Kidney tubule cell (primary cell): ENCODE measurements at regions not wholly inside any gene's neighbourhood (a gene's known extent, or its start where the extent isn't known, plus 50 kb on each side); places are given as distances from the start of the nearest gene placed in this dataset.

Source experiments
- DNase-seq: peaks from one replicate; pipeline ENCODE4 v3.0.0-alpha.2; 2018; ENCODE audit warnings: low spot score

GRCh38 chr12:115259968-115260747 is 576.2 kb upstream of the TBX3 start:
- no peak for DNase-seq

- no peak for DNase-seq
These were observed 573.8 kb upstream of the TBX3 start for GRCh38 chr12:115257791-115258190.

- DNase-seq: no peak
These were observed 572.0 kb upstream of the TBX3 start for GRCh38 chr12:115255962-115256361.

GRCh38 chr12:115255257-115255656 is 571.3 kb upstream of the TBX3 start:
- DNase-seq: no peak

- DNase-seq: no peak
These were observed 569.1 kb upstream of the TBX3 start for GRCh38 chr12:115253049-115253448.

- DNase-seq: no peak
These were observed 567.8 kb upstream of the TBX3 start for GRCh38 chr12:115251727-115252126.

- no peak for DNase-seq
These were observed 565.8 kb upstream of the TBX3 start for GRCh38 chr12:115249671-115250278.

GRCh38 chr12:115245020-115245419 is 561.0 kb upstream of the TBX3 start:
- no peak for DNase-seq

GRCh38 chr12:115243933-115244628 is 560.1 kb upstream of the TBX3 start:
- no peak for DNase-seq

- DNase-seq: no peak
These were observed 556.3 kb upstream of the TBX3 start for GRCh38 chr12:115240251-115240650.

- no peak for DNase-seq
These were observed 551.9 kb upstream of the TBX3 start for GRCh38 chr12:115235880-115236279.

- DNase-seq: peak; percentile 33
These were observed 550.0 kb upstream of the TBX3 start for GRCh38 chr12:115233891-115234543.

- DNase-seq: no peak
These were observed 548.6 kb upstream of the TBX3 start for GRCh38 chr12:115232455-115233156.

- no peak for DNase-seq
These were observed 546.6 kb upstream of the TBX3 start for GRCh38 chr12:115230606-115231005.

GRCh38 chr12:115229517-115229916 is 545.5 kb upstream of the TBX3 start:
- no peak for DNase-seq

GRCh38 chr12:115228434-115228833 is 544.5 kb upstream of the TBX3 start:
- no peak for DNase-seq

- DNase-seq: peak; percentile 95
These were observed 543.2 kb upstream of the TBX3 start for GRCh38 chr12:115227137-115227615.

GRCh38 chr12:115225845-115226244 is 541.9 kb upstream of the TBX3 start:
- DNase-seq: no peak

GRCh38 chr12:115223991-115224390 is 540.0 kb upstream of the TBX3 start:
- DNase-seq: no peak

GRCh38 chr12:115223322-115223721 is 539.3 kb upstream of the TBX3 start:
- DNase-seq: peak; percentile 71

GRCh38 chr12:115222220-115222619 is 538.2 kb upstream of the TBX3 start:
- DNase-seq: no peak

GRCh38 chr12:115216301-115216700 is 532.3 kb upstream of the TBX3 start:
- peak; percentile 50 for DNase-seq
